Limb (tissue), 2 donors: ENCODE measurements at regions not wholly inside any gene's neighbourhood (a gene's known extent, or its start where the extent isn't known, plus 50 kb on each side); places are given as distances from the start of the nearest gene placed in this dataset.
"Not testable (repeated sequence)": the region's sequence is repeated elsewhere in the genome, so short reads cannot be mapped to it uniquely, and the experiment has no call there.

Experiments
- DNase-seq, 2 donors: peaks; one replicate each; pipeline ENCODE4 v3.0.0-alpha.2; 2016; ENCODE audit errors: extremely low spot score in 2 of 2

DNA sequence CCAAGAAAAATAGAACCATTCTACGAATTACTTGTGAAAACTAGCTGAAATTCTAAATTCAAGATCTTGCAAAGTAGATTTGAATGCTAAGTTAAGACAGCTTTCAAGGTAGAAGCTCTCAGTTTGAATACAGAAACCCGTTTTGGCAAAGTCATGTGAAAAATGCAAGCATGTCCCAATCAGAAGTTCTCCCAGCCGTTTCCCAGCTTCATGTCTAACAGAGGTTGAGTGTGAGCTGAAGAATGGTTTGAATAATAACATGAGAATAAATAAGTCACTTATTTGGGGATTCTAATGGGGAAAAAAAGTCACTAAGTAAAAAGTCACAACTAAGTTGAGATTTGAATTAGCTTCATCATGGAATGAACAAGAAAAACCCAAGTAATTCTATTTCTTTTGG lies 152.5 kb upstream of the MAP3K1 start:
- DNase-seq = no peak

DNA sequence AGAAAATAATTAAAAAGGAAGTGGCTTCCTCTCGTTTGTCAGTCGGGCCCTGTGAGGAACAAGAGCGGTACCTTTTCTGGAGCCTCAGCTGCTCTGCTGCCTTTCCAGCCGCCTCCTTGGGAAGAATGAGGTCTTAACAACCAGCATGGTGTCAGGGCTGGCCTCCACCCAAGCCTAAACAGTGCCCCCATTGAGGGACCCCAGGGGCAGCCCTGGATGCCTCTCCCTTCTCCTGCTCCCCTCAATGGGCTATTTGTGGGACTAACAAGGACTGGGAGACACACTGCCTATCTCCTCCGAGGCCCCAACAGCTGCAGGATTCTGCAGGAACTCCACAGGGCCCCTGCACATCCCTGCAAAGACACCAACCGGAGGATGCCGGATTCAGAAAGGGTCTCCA lies 155.4 kb upstream of the MAP3K1 start:
- DNase-seq = no peak

DNA sequence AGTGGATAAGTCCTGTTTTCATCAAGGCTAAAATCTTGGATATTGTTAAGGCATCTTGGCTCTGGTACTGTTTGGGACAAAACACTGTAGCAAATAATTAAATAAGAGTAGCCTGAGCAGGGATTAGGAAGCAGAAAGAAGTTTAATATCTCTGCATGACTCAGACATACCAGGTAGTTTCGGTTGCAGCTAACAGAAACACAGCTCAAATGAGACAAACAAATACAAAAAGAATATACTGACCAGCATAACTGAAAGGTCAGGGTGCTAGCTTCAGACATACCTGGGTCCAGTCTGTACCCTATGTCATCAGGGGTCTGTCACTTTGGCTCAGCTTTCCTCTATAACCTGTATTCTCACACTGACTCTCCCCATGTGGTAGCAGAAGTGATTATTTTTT lies 156.4 kb upstream of the MAP3K1 start:
- DNase-seq = no peak

DNA sequence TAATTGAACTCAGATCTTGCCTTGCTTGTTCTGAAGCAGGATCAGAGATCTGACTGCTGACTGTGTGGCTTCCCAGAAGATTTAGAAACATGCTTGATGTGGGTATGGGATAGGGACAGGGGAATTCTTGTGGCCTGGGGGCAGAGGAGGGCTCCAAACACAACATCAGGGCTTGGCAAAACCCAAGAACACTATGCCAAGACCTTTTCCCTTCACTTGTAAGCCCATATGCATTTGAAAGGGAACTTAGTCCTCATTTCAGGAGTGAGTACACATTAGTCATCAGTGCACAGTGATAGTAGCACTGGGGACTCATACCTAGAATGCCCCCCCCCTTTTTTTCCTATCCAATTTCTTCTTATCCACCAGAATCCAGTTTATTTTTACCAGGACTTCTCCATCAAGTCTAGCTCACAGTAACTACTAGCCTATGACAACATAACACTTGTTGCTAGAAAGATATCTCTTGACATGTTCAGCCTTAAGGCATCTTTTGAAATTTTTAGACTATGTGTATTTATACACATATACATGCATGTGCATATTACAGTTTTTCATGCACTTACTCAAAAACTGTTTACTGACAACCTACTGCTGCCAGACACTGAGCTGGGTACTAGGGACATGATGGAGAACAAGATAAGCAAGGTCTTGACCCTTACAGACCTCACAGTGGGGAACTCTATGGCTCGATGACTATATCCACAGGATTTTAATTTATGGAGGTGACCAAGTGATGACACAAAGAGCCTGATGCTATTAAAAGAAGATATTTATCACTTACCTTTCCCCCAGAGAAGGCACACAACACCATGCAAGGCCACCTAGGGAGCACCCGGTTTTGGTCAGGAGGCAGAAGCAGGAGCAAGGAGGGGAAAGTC lies 158.3 kb upstream of the MAP3K1 start:
- no peak for DNase-seq

DNA sequence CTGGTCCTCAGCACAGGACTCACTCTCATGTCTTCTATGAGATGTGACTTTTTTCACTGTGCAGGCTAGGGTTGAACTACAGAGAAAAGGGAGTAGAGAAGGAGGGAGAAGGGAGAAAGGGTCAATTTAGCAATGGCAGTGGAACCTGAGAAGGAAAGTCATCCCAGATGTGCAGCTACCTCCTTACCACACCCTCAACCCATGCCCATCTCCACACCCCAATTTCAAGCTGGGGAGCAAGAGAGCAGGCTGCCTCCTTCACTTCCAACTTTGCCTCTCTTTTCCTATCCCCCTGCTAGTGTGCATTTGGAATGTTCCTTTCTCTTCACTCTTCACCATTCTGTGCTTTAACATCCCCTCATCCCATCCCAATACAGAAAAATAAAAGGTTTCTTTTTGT lies 163.5 kb upstream of the MAP3K1 start:
- DNase-seq = no peak

DNA sequence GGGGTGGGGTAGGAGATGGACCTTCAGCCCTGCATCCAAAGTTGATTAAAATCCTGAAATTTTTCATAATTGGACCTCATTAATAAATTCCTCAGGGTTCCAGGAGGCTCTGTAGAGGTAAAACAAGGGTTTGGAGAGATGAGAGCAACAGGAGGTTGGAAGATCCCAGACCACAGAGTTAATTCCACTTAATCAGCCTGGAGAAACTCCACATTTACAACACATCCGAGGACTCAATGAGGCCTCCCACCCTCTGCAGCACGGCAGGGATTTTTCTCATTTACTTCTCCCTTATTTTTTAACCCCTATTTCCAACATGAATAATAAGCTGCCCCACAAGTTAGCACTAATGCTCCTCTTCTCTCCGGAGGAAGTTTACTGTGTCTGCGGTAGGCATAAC lies 165.0 kb upstream of the MAP3K1 start:
- no peak for DNase-seq

DNA sequence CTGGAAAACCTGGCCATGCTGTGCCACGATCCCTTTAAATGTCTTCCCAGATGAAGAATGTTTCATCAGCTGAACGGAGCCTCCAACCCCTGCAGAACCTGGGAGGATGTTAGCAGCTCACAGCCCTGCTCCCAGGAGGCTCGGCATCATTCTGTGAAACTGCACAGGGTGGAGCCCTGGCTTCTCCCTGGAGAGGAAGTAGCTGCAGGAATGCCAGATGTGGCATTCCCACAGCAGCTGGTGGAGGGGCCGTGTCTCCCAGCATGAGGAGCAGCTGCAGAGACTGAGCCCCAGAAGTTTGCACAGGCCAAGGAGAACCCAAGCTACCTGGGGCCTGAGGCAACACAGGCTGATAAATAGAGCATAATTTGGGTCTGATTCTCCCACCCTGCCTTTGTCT lies 165.8 kb upstream of the MAP3K1 start:
- DNase-seq = no peak

DNA sequence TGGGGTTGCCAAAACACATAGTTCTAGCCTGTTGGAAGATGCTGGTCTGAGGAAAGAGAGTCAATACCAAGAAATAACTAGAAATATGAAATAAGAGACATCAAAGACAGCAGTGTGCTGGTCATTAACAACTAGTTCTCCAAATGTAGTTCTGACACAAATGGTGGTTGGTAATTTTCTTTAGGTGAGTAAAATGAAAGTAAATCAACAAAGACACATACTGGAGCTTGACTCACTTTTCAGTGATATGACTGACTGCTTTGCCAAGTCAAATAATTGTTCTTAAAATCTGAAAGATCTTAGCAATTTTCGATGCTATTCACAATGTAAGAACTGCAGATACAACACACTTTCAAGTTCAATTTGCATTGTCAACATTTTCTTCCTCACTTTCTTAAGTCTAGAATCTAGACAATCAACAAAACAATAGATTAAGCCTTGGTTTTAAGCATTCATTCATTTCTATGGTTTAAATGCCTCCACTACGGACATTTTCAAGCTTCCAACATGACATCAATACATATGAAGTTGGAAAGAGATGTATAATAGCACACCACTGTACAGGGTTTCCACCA lies 166.8 kb upstream of the MAP3K1 start:
- DNase-seq = no peak

DNA sequence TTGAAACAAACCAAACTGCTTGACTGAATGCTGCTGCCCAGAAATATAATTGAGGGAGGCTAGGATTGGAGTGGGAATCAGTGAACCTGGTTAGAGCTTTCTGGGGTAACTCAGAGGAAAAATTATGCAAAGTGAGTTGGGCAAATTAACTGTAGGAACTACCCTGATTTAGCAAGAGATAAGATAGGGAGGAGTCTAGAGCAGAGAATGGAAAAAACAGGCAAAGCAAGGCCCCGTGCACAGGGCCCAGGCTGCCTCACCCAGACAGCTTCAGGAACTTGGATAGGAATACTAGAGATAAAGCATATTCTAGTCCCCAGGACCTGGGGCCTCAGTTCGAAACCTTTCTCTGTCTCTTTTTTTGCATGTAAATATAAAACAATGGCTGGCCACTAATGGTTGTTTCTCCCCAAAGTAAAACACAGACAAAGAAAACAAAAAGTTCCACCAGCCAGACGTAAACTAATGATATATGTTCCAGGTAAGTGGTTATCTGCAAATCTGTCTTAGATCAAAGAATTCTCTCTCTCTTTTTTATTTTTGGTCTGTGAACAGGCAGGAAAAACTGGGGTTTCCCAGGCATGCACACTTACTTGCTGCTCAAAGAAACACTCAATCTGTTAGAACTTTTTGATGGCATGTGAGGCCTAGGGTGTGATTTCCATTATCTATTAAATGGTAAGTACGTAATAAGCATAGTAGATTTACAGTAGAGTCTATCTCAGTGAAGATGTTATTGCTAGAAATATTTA lies 168.1 kb upstream of the MAP3K1 start:
- no peak for DNase-seq

DNA sequence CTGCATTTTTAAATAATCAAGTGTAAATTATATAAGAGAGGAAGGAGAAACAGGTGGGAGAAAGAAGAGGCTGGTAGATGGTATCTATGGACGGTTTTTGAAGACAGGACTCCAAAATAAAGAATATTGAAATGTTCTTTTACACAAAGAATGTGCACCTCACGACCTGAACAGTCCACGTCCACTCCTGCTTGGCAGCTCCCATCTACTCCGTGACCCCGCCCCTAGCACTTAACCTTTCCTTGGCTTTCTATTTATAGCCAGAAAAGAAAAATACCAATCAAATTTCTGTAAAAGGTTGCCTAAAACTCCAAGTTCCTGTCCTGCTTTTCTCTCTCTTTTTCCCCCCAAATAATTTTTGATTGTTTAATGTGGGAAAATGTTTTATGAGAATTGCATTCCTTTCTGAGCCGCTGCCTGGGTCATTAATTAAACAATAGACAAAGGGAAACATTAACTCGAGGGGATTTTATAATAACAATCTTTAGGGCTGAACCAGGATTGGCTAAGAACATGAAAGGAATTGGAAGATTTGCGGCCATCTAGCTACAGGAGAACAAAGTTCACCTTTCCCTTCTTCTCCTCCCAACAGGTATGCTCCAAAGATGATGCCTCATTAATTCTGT lies 173.6 kb upstream of the MAP3K1 start:
- no peak for DNase-seq

DNA sequence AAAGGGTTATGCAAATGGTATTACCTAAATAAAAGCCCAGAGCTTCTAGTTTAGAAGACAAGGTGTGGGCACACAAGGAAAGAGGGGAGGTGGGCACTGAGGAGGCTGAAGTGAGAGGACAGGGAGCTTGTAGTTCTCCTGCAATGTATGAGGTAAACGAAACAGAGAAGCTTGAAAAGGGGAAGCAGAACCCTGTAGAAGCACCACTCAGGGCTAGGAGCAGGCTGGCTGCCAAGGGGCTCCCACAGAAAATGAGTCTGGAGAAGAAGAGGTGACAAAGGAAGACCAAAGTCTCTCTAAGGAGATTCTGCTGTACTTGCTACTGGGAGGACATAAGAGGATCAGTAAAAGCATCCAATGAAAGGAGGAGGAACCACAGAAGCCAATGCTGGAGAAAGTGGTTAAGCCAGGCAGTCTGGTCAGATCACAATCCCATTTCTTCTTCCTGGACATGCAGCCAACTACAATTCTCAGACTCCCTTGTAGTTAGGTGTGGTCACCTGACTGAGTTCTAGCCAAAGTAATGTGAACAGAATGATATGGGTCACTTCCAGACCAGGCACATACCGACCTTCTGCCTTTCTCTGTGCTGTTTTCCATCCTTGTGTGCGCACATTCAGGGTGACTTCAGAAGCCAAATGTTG lies 174.5 kb upstream of the MAP3K1 start:
- DNase-seq = no peak

DNA sequence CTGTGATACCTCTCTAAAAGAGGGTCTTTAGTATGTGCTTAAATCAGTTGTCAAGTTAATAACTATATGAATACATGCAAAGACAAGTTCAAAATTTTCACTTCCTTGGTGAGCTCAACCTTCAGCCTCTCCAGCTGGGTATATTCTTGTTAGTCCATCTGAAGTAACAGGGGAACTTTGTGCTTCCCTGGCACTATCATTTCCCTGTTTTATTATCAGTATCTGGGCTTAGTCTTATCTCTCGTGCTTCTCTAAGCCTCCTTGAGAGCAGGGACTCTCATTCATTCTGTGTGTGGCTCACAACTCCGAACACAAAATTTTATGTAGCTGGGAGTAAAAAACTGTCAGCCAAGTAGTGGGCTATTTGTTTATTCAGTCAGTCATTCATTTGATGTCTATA lies 175.9 kb upstream of the MAP3K1 start:
- DNase-seq = no peak

DNA sequence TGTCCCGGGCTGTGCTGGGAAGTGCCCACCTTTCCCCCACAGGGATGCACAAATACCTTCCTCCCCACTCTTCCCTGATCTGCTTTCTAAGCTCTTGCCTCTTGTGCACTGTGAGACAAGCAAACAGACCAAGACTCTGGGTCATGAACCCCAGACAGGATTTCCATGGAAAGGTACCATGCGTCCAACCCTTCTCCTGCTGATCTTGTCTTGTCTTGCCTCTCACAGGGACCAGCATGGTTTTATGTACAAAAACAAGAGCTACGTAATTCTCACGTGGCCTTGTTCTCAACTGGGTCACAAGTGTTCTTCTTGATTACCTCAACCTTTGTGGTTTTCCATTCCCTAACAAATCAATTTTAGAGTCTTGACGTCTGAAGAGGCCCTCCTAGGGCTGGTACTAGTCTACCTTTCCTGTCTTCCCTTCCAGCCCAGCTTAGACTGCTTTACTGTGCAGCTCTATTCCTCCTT lies 176.5 kb upstream of the MAP3K1 start:
- no peak for DNase-seq

DNA sequence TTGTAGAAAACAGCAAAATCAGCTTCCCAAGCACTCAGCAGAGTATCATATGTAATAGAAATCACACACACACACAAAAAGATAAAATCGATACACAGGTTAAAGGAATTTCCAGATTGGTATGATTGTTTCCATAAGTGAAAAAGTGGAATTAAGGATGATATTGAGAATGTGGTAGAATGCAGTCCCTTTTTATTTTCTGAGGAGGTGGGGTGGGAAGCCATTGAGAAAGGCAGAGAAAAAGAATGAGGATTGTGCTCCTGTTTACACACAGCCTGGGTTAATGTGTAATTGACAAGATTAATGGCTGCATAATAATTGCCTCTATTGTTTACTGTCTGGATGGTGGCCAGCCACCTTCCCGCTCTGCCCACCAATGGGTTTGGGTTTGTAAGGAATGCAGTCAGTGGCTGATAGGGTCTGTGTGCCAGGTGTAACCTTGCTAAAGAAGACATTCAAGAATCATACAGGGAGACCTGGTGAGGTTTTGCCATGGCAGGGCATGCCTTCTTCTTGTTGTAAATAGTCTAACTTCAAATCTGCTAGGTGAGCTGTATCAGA lies 177.2 kb upstream of the MAP3K1 start:
- no peak for DNase-seq

DNA sequence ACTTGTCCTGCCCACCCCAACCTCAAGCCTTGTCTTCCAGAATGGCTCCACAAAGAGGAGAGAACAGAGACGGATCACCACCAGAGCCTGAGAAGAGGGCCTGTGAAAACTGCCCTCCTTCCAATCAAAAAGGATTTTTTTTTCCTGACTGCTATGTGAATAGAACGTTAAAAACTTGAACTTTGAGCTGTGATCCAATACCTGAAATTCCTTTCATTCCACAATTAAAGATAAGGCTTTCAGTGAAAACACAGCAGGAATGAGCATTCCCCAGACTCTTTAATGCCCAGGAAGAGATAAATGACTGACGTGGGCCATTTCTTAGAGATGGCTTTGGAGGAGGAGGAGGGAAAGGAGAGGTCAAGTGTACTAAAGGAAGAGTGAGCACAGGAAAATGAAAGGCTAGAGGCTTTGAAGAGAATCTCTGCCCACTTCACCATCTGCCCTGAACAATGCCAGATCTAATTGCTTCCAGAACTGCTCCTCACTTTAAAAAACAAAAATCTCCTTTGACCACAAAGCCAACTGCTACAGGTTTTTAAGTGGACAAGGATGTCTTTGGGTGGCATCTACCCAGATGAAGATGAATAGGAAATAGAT lies 177.9 kb upstream of the MAP3K1 start:
- no peak for DNase-seq

DNA sequence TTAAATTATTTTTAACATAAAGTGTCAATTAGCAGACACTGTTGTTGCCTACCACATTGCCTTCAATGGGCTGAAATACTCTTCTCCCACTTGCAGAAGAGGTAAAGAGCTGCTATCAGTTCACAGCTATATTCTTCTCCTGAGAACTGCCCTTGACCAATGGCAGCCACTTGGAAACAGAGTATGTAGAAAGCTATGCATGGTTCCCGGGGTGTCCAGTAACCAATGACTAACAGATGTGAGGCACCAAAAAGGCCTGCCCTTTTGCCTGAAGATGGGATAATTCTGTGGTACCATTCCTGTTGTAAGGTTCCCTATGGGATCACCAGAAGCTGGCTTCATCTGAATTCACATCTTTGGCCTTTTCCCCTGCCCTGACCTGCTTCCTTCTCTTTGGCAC lies 181.4 kb upstream of the MAP3K1 start:
- DNase-seq = no peak

DNA sequence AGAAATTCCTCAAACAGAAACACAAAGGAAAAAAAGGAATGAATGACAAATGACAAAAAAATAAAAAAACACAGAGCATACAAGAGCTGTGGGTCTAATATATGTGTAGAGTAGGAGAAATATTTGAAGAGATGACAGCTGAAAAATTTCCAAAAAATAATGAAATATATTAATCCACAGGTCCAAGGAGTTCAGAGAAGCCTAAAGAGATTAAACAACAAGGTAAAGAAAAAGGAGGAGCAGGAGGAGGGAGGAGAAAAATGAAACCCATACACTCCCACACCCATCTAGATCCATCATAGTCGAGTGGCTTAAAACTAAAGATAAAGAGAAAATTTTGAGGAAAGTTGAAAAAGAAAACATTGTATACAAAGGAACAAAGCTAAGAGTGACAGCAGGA lies 182.4 kb upstream of the MAP3K1 start:
- DNase-seq = no peak

DNA sequence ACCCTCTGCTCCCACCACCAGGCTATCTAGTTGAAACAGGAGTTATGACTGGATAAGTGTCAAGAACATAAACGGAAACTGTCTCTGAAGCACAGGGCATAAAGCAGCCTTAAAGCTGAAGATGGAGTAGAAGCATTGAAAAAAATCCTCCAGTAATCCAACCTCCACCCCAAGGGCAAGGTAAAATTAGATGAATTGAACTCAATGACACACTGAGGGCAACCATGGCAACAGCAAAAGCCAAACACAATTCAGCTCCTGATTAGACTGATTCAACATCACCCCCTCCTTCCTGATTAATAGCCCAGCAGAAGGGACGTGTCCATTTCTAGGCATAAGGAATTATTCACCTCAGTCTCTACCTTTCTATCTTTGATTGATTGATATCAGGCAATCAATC lies 183.2 kb upstream of the MAP3K1 start:
- no peak for DNase-seq

DNA sequence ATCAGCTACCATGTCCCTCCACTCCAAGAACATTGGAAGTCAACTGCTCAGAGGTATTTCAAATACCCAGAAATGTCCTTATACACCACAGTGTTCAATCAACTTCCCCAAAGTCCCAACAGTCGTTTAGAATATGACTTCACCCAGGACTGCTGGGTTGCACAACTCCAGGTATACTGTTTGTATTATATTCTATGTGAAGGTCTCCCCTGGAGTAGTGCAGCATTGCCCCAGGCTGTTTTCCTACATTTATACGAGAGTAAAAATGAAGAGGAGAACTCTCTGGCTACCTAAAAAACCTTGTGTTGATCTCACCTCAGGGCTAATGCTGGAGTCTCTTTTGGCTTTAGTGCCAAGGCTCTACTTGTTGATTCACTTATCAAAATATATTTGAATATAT lies 183.6 kb upstream of the MAP3K1 start:
- no peak for DNase-seq

DNA sequence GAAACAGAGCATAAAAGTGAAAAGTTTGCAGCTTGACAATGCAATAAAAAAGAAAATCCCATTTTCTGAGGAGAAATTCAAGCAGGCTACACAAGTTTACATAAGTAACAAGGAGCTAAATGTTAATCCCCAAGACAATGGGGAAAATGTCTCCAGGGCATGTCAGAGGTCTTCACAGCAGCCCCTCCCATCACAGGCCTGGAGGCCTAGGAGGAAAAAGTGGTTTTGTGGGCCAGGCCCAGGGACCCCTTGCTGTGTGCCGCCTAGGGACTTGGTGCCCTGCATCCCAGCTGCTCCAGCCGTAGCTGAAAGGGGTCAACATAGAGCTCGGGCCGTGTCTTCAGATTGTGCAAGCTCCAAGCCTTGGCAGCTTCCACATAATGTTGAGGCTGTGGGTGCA lies 186.7 kb upstream of the MAP3K1 start:
- DNase-seq = not testable (repeated sequence)

DNA sequence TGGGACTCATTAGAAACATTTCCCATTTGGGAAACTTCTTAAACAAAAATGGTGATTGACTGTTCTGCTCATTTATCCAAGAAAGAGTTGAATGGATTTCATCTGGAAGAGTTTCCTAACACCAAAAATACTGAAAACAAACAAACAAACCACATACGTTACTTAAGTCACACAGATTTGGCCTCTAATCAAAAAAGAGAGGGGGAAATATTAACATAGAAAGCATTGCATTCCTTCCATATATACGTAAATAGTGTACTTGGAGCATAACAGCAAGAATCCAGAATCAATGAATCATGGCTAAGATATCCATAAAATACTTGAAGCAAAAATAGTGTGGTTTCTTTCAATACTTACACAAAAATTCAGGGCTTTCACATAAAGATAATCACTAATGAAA lies 189.8 kb upstream of the MAP3K1 start:
- DNase-seq = peak in 1 of 2 donors; percentile 73
